ENCODE measurements at regions not wholly inside any gene's neighbourhood (a gene's known extent, or its start where the extent isn't known, plus 50 kb on each side); places are given as distances from the start of the nearest gene placed in this dataset.

GRCh38 chr10:110375121-110375520 lies 70.4 kb upstream of the SMNDC1 start:
- no peak for DNase-seq

- DNase-seq = peak; percentile 52
Observed at GRCh38 chr10:110376021-110376766, 71.5 kb upstream of the SMNDC1 start.

- no peak for DNase-seq
Observed at GRCh38 chr10:110376767-110377160, 72.0 kb upstream of the SMNDC1 start.

- no peak for DNase-seq
Observed at GRCh38 chr10:110378006-110378405, 73.3 kb upstream of the SMNDC1 start.

- no peak for DNase-seq
Observed at GRCh38 chr10:110378533-110379108, 73.9 kb upstream of the SMNDC1 start.

GRCh38 chr10:110379831-110380230 lies 75.1 kb upstream of the SMNDC1 start:
- DNase-seq = peak; percentile 63

GRCh38 chr10:110380293-110380692 lies 75.6 kb upstream of the SMNDC1 start:
- DNase-seq = no peak

GRCh38 chr10:110382695-110383094 lies 78.0 kb upstream of the SMNDC1 start:
- no peak for DNase-seq

- DNase-seq = no peak
Observed at GRCh38 chr10:110387617-110387982, 82.9 kb upstream of the SMNDC1 start.

- peak; percentile 67 for DNase-seq
Observed at GRCh38 chr10:110387983-110388686, 83.4 kb upstream of the SMNDC1 start.

- no peak for DNase-seq
Observed at GRCh38 chr10:110388687-110389052, 84.0 kb upstream of the SMNDC1 start.

GRCh38 chr10:110389255-110389654 lies 84.5 kb upstream of the SMNDC1 start:
- DNase-seq = no peak

- no peak for DNase-seq
Observed at GRCh38 chr10:110391541-110391940, 86.8 kb upstream of the SMNDC1 start.

GRCh38 chr10:110392121-110392520 lies 87.4 kb upstream of the SMNDC1 start:
- DNase-seq = peak; percentile 71

GRCh38 chr10:110392868-110393740 lies 88.4 kb upstream of the SMNDC1 start:
- peak; percentile 48 for DNase-seq

GRCh38 chr10:110393866-110394265 lies 89.1 kb upstream of the SMNDC1 start:
- DNase-seq = no peak

- no peak for DNase-seq
Observed at GRCh38 chr10:110394296-110394695, 89.6 kb upstream of the SMNDC1 start.

- DNase-seq = no peak
Observed at GRCh38 chr10:110394898-110395297, 90.2 kb upstream of the SMNDC1 start.

GRCh38 chr10:110395350-110396283 lies 90.9 kb upstream of the SMNDC1 start:
- DNase-seq = peak; percentile 96

GRCh38 chr10:110396284-110396651 lies 91.5 kb upstream of the SMNDC1 start:
- no peak for DNase-seq

- no peak for DNase-seq
Observed at GRCh38 chr10:110397856-110398255, 93.1 kb upstream of the SMNDC1 start.

Measured in dermis blood vessel endothelial cell (primary cell).